Liver (tissue), 3 donors: ENCODE measurements at regions not wholly inside any gene's neighbourhood (a gene's known extent, or its start where the extent isn't known, plus 50 kb on each side); places are given as distances from the start of the nearest gene placed in this dataset.

Source experiments
- ATF3 ChIP-seq: IDR thresholded peaks from 2 replicates; pipeline ENCODE4 v1.6.1; 2016; ENCODE audit warnings: antibody characterized with exemption
- CTCF ChIP-seq: fragments of 150-350 bp; IDR thresholded peaks from 2 replicates; pipeline ENCODE4 v1.5.1; 2017; ENCODE audit warnings: improper control_type of control experiment, low read depth, low read length; ENCODE audit not compliant: missing input control
- EGR1 ChIP-seq, 2 donors: IDR thresholded peaks; 2 replicates each; pipeline ENCODE4 v1.6.1; 2016 to 2018; ENCODE audit warnings: antibody characterized with exemption in 2 of 2, low read depth in 2 of 2
- FOXA1 ChIP-seq: IDR thresholded peaks from 2 replicates; pipeline ENCODE4 v1.6.1; 2016; ENCODE audit warnings: antibody characterized with exemption
- GABPA ChIP-seq, 2 donors: IDR thresholded peaks in 1 of 2; conservative IDR thresholded peaks in 1 of 2; 2 replicates each; pipeline ENCODE4 v1.6.1; 2016; ENCODE audit warnings: antibody characterized with exemption in 2 of 2, mild to moderate bottlenecking in 1 of 2, moderate library complexity in 1 of 2
- JUND ChIP-seq, 2 donors: IDR thresholded peaks; 2 replicates each; pipeline ENCODE4 v1.6.1; 2016; ENCODE audit warnings: antibody characterized with exemption in 2 of 2
- MAX ChIP-seq: IDR thresholded peaks from 2 replicates; pipeline ENCODE4 v1.6.1; 2016; ENCODE audit warnings: antibody characterized with exemption
- NR2F2 ChIP-seq: IDR thresholded peaks from 2 replicates; pipeline ENCODE4 v1.6.1; 2016; ENCODE audit warnings: antibody characterized with exemption
- RAD21 ChIP-seq, 2 donors: IDR thresholded peaks; 2 replicates each; pipeline ENCODE4 v1.6.1; 2016; ENCODE audit warnings: antibody characterized with exemption in 2 of 2, mild to moderate bottlenecking in 2 of 2
- REST ChIP-seq: IDR thresholded peaks from 2 replicates; pipeline ENCODE4 v1.6.1; 2016; ENCODE audit warnings: antibody characterized with exemption, mild to moderate bottlenecking
- TAF1 ChIP-seq: conservative IDR thresholded peaks from 2 replicates; pipeline ENCODE4 v1.6.1; 2016; ENCODE audit warnings: antibody characterized with exemption, mild to moderate bottlenecking
- YY1 ChIP-seq: IDR thresholded peaks from 2 replicates; pipeline ENCODE4 v1.6.1; 2016; ENCODE audit warnings: antibody characterized with exemption, mild to moderate bottlenecking
- donor health status: healthy.
- donor health status: healthy.

GRCh38 chr10:112030431-112030830, 153.1 kb downstream of the GPAM start:
- TF ChIP-seq NR2F2 (no peak), RAD21 (IDR thresholded peaks at IDR 0.05) (no peak), REST (no peak), MAX (no peak), CTCF (no peak), EGR1 (IDR thresholded peaks at IDR 0.05; ENCODE audit: low read depth in 2 of 2) (no peak), JUND (IDR thresholded peaks at IDR 0.05) (no peak), YY1 (no peak), GABPA (IDR thresholded peaks at IDR 0.05 in 1 of 2, conservative IDR thresholded peaks at IDR 0.05 in 1 of 2) (no peak), ATF3 (no peak), FOXA1 (no peak), TAF1 (no peak)
